ENCODE measurements at regions not wholly inside any gene's neighbourhood (a gene's known extent, or its start where the extent isn't known, plus 50 kb on each side); places are given as distances from the start of the nearest gene placed in this dataset.

- TF ChIP-seq POLR2A (IDR thresholded peaks at IDR 0.05) (no peak), CTCF (IDR thresholded peaks at IDR 0.05) (no peak), POLR2AphosphoS5 (IDR thresholded peaks at IDR 0.05) (no peak), EP300 (IDR thresholded peaks at IDR 0.05) (no peak)
Measured at GRCh38 chr16:61233713-61234112, 802.5 kb downstream of the CDH8 start.
